ENCODE measurements at regions not wholly inside any gene's neighbourhood (a gene's known extent, or its start where the extent isn't known, plus 50 kb on each side); places are given as distances from the start of the nearest gene placed in this dataset.

DNA sequence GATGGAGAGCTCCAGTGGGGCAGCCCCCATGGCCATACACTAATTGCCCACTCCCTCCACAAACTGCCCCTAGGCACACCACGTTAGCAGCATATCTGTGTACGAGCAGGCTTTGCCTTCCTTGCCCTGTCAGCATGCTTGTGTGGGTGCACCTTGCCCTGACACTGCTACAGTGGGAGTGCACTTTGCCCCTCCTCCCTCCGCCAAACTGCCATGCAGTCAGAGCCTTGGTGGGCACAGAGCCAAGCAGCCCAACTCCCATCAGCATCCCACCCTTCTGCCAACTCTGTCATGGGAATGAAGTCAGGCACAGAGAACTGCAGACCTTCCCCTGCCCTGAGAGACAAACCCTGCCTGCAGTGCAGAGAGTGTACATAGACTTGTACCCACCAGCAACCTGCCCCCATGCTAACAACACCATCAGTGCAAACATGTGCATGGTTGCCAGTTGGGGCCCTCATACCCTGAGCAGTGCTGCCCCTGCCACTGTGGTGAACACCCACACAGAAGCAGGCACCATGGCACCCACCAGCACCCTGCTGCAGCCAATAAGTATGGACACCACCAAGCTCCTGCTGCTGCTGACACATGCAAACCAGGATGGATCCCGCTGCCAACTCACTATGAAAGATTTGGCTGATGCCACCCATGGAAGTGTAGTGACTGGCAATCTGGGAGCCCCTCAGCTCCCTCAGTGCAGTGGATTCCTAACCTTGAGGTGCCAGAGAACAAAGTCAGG lies 1197.7 kb upstream of the CELF2 start:
- Histone ChIP-seq H3K4me3 (ENCODE audit: low read length in 3 of 3) (no peak overlapping the region), H3K27ac (ENCODE audit: low read depth in 2 of 2, low read length in 2 of 2) (no peak overlapping the region), H3K9me3 (ENCODE audit: control insufficient read depth in 2 of 3, insufficient read depth in 1 of 3, low read length in 3 of 3) (no peaks in the 10 kb centered on the region), H3K9ac (ENCODE audit: low read length in 3 of 3) (no peak overlapping the region), H3K4me1 (ENCODE audit: control insufficient read depth in 2 of 3, insufficient read depth in 2 of 3, low read depth in 1 of 3, low read length in 3 of 3) (peaks cover 0 to 6% (median 2%) of the 10 kb centered on the region in 3 donors), H3K36me3 (ENCODE audit: control insufficient read depth in 2 of 3, insufficient read depth in 3 of 3, low read length in 3 of 3) (no peaks in the 10 kb centered on the region), H3K27me3 (ENCODE audit: control insufficient read depth, insufficient read depth, low read length) (no peaks in the 10 kb centered on the region)
- TF ChIP-seq, protein P1, sequence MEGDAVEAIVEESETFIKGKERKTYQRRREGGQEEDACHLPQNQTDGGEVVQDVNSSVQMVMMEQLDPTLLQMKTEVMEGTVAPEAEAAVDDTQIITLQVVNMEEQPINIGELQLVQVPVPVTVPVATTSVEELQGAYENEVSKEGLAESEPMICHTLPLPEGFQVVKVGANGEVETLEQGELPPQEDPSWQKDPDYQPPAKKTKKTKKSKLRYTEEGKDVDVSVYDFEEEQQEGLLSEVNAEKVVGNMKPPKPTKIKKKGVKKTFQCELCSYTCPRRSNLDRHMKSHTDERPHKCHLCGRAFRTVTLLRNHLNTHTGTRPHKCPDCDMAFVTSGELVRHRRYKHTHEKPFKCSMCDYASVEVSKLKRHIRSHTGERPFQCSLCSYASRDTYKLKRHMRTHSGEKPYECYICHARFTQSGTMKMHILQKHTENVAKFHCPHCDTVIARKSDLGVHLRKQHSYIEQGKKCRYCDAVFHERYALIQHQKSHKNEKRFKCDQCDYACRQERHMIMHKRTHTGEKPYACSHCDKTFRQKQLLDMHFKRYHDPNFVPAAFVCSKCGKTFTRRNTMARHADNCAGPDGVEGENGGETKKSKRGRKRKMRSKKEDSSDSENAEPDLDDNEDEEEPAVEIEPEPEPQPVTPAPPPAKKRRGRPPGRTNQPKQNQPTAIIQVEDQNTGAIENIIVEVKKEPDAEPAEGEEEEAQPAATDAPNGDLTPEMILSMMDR (IDR thresholded peaks at IDR 0.05; ENCODE audit: borderline replicate concordance, extremely low read depth, insufficient read depth) = no peak
- FAIRE-seq (no peak), DNase-seq (peak in 2 of 5 donors; percentile 14 to 35)
- intact Hi-C loops (cut with DNase I) = no loop called here

DNA sequence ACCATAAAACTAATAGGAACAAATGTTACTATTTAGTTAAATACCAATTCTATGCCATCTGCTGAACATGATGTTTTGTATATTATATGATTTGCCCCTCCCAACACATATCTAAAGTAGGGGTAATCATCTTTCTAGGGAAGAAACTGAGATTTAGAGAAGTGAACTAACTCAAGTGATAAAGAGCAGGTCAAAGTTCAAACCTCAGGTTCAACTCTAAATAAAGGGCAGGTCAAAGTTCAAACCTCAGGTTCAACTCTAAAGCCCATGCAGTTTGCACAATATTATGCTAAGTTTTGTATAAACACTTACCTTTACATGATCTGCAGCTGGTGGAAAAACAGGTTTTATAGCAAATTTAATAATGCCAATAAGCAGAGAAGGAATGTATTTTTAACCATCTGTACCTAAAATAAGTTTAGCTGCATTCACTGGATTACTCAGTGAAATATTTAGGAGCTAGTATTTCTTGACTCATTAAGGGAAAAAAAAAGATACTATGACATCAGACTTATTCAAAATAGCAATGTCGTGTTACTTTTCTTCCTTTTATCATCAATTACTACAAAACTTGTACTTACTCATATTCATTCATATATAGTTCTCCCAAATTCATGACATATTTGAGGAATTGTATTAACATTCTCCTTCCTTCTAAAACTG lies 1194.3 kb upstream of the CELF2 start:
- Histone ChIP-seq H3K4me1 (ENCODE audit: control insufficient read depth in 2 of 3, insufficient read depth in 2 of 3, low read depth in 1 of 3, low read length in 3 of 3) (peaks cover 0 to 13% (median 2%) of the 10 kb centered on the region in 3 donors), H3K9ac (ENCODE audit: low read length in 3 of 3) (no peak overlapping the region), H3K36me3 (ENCODE audit: control insufficient read depth in 2 of 3, insufficient read depth in 3 of 3, low read length in 3 of 3) (no peaks in the 10 kb centered on the region), H3K27me3 (ENCODE audit: control insufficient read depth, insufficient read depth, low read length) (no peaks in the 10 kb centered on the region), H3K27ac (ENCODE audit: low read depth in 2 of 2, low read length in 2 of 2) (no peak overlapping the region), H3K4me3 (ENCODE audit: low read length in 3 of 3) (no peak overlapping the region), H3K9me3 (ENCODE audit: control insufficient read depth in 2 of 3, insufficient read depth in 1 of 3, low read length in 3 of 3) (no peaks in the 10 kb centered on the region)
- TF ChIP-seq, protein P1 (IDR thresholded peaks at IDR 0.05; ENCODE audit: borderline replicate concordance, extremely low read depth, insufficient read depth) = no peak
- intact Hi-C loops (cut with DNase I) = no loop called here
- DNase-seq = peak in 2 of 5 donors; percentile 10 to 20
- no peak for FAIRE-seq

GRCh38 chr10:9824631-9825071 lies 1193.0 kb upstream of the CELF2 start:
- FAIRE-seq (no peak), DNase-seq (peak in 4 of 5 donors; percentile 51 to 88 (median 75))
- no peaks in the 10 kb centered on the region for H3K27me3 ChIP-seq (ENCODE audit: control insufficient read depth, insufficient read depth, low read length)
- intact Hi-C loops (cut with DNase I) = no loop called here
- H3K9me3 ChIP-seq (ENCODE audit: control insufficient read depth in 2 of 3, insufficient read depth in 1 of 3, low read length in 3 of 3) = no peaks in the 10 kb centered on the region
- peaks cover 0 to 13% (median 2%) of the 10 kb centered on the region in 3 donors for H3K4me1 ChIP-seq (ENCODE audit: control insufficient read depth in 2 of 3, insufficient read depth in 2 of 3, low read depth in 1 of 3, low read length in 3 of 3)
- TF ChIP-seq, protein P1 (IDR thresholded peaks at IDR 0.05; ENCODE audit: borderline replicate concordance, extremely low read depth, insufficient read depth) = no peak
- peak overlapping the region in 1 of 3 donors; percentile 25 for H3K4me3 ChIP-seq (ENCODE audit: low read length in 3 of 3)
- no peaks in the 10 kb centered on the region for H3K36me3 ChIP-seq (ENCODE audit: control insufficient read depth in 2 of 3, insufficient read depth in 3 of 3, low read length in 3 of 3)
- H3K27ac ChIP-seq (ENCODE audit: low read depth in 2 of 2, low read length in 2 of 2) = no peak overlapping the region
- H3K9ac ChIP-seq (ENCODE audit: low read length in 3 of 3) = no peak overlapping the region

Data from kidney (tissue), 13 donors.